Liver (tissue), 8 donors: ENCODE measurements at regions not wholly inside any gene's neighbourhood (a gene's known extent, or its start where the extent isn't known, plus 50 kb on each side); places are given as distances from the start of the nearest gene placed in this dataset.

Experiments used
- DNase-seq: peaks from one replicate; pipeline ENCODE4 v3.0.0-alpha.2; 2017; ENCODE audit warnings: low spot score
- H3K27ac ChIP-seq, 2 donors: one replicate each; pipeline ENCODE4 v1.7.0; 2013; ENCODE audit warnings: inconsistent platforms in 2 of 2, low read length in 2 of 2, control low read depth in 1 of 2, low read depth in 1 of 2, mild to moderate bottlenecking in 1 of 2
- H3K27me3 ChIP-seq, 4 donors: one replicate each; pipeline versions ENCODE4 v1.6.1 to v1.7.0; 2013; ENCODE audit warnings: low read length in 3 of 4, inconsistent platforms in 1 of 4, mild to moderate bottlenecking in 1 of 4, moderate library complexity in 1 of 4; ENCODE audit not compliant: control insufficient read depth in 4 of 4, insufficient read depth in 4 of 4
- H3K36me3 ChIP-seq, 4 donors: one replicate each; pipeline versions ENCODE4 v1.6.1 to v1.7.0; 2013; ENCODE audit warnings: low read length in 3 of 4, mild to moderate bottlenecking in 3 of 4, low read depth in 1 of 4, moderate library complexity in 1 of 4; ENCODE audit not compliant: control insufficient read depth in 4 of 4, insufficient read depth in 3 of 4
- H3K4me1 ChIP-seq, 4 donors: one replicate each; pipeline versions ENCODE4 v1.6.1 to v1.7.0; 2013; ENCODE audit warnings: low read length in 3 of 4, mild to moderate bottlenecking in 3 of 4, moderate library complexity in 1 of 4; ENCODE audit not compliant: control insufficient read depth in 4 of 4, insufficient read depth in 4 of 4
- H3K4me3 ChIP-seq, 3 donors: one replicate each; pipeline versions ENCODE4 v1.6.1 to v1.7.0; 2013; ENCODE audit warnings: low read length in 3 of 3, control low read depth in 1 of 3, low read depth in 1 of 3, mild to moderate bottlenecking in 1 of 3
- H3K9ac ChIP-seq, 2 donors: one replicate each; pipeline ENCODE4 v1.7.0; 2013; ENCODE audit warnings: low read length in 2 of 2, mild to moderate bottlenecking in 2 of 2, moderate library complexity in 2 of 2, control low read depth in 1 of 2, low read depth in 1 of 2
- H3K9me3 ChIP-seq, 4 donors: one replicate each; pipeline versions ENCODE4 v1.6.1 to v1.7.0; 2013; ENCODE audit warnings: low read length in 3 of 4; ENCODE audit not compliant: control insufficient read depth in 4 of 4
- EGR1 ChIP-seq, 2 donors: IDR thresholded peaks; 2 replicates each; pipeline ENCODE4 v1.6.1; 2016 to 2018; ENCODE audit warnings: antibody characterized with exemption in 2 of 2, low read depth in 2 of 2
- FOXA2 ChIP-seq: IDR thresholded peaks from 2 replicates; pipeline ENCODE4 v1.6.1; 2016; ENCODE audit warnings: antibody characterized with exemption
- GABPA ChIP-seq, 2 donors: IDR thresholded peaks in 1 of 2; conservative IDR thresholded peaks in 1 of 2; 2 replicates each; pipeline ENCODE4 v1.6.1; 2016; ENCODE audit warnings: antibody characterized with exemption in 2 of 2, mild to moderate bottlenecking in 1 of 2, moderate library complexity in 1 of 2
- HNF4A ChIP-seq, 2 donors: conservative IDR thresholded peaks; 2 replicates each; pipeline ENCODE4 v1.6.1; 2016; ENCODE audit warnings: antibody characterized with exemption in 2 of 2, mild to moderate bottlenecking in 2 of 2
- HNF4G ChIP-seq: IDR thresholded peaks from 2 replicates; pipeline ENCODE4 v1.6.1; 2016; ENCODE audit warnings: antibody characterized with exemption
- JUND ChIP-seq, 2 donors: IDR thresholded peaks; 2 replicates each; pipeline ENCODE4 v1.6.1; 2016; ENCODE audit warnings: antibody characterized with exemption in 2 of 2
- NR2F2 ChIP-seq: IDR thresholded peaks from 2 replicates; pipeline ENCODE4 v1.6.1; 2016; ENCODE audit warnings: antibody characterized with exemption
- RAD21 ChIP-seq, 2 donors: IDR thresholded peaks; 2 replicates each; pipeline ENCODE4 v1.6.1; 2016; ENCODE audit warnings: antibody characterized with exemption in 2 of 2, mild to moderate bottlenecking in 2 of 2
- RXRA ChIP-seq, 2 donors: IDR thresholded peaks; 2 replicates each; pipeline ENCODE4 v1.6.1; 2017 to 2018; ENCODE audit warnings: antibody characterized with exemption in 2 of 2, mild to moderate bottlenecking in 1 of 2
- TAF1 ChIP-seq: conservative IDR thresholded peaks from 2 replicates; pipeline ENCODE4 v1.6.1; 2016; ENCODE audit warnings: antibody characterized with exemption, mild to moderate bottlenecking
- YY1 ChIP-seq: IDR thresholded peaks from 2 replicates; pipeline ENCODE4 v1.6.1; 2016; ENCODE audit warnings: antibody characterized with exemption, mild to moderate bottlenecking
- WGBS: extraction: QIAGEN DNeasy Blood & Tissue Kit; methylation state at CpG from one replicate; pipeline ENCODE4 v1.1.7; 2013; 5-methylcytosine and 5-hydroxymethylcytosine counted together
- TF ChIP-seq, protein P1 (sequence below): IDR thresholded peaks from 2 replicates; pipeline ENCODE4 v1.6.1; 2016; ENCODE audit warnings: antibody characterized with exemption
- TF ChIP-seq, protein P2 (sequence below): fragments of 150-350 bp; IDR thresholded peaks from 2 replicates; pipeline ENCODE4 v1.5.1; 2017; ENCODE audit warnings: improper control_type of control experiment, low read depth, low read length; ENCODE audit not compliant: missing input control
- TF ChIP-seq, protein P3 (sequence below): IDR thresholded peaks from 2 replicates; pipeline ENCODE4 v1.6.1; 2016; ENCODE audit warnings: antibody characterized with exemption
- donor health status: healthy.
- donor health status: healthy.
- donor health status: healthy.
- donor health status: healthy.
- donor health status: healthy.

DNA sequence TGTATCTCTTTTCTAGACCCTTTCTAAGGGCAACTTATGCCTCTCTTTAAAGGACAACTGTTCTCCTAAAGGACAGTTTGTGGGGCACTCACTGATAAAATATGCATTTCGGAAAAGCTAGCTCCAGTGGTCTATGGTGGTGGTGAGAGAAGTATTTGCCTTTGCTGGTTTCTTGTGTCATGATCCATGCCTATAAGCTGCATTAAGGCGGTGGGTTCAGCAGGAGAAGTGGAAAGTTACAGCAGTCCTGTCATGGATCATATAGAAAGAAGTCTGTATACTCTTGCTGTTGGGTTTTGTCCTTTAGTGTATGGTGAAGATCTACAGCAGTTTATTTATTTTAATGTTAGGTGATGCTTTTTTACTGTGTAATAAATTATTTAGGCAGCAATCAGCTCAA, 563.9 kb upstream of the PSMD7 start (continued):
- no peak for TF ChIP-seq HNF4A (conservative IDR thresholded peaks at IDR 0.05)
- TF ChIP-seq RXRA (IDR thresholded peaks at IDR 0.05), result no peak
- TF ChIP-seq YY1, result no peak
- TF ChIP-seq, protein P1, sequence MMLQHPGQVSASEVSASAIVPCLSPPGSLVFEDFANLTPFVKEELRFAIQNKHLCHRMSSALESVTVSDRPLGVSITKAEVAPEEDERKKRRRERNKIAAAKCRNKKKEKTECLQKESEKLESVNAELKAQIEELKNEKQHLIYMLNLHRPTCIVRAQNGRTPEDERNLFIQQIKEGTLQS, result no peak
- TF ChIP-seq JUND (IDR thresholded peaks at IDR 0.05), result no peak
- TF ChIP-seq NR2F2, result no peak
- TF ChIP-seq RAD21 (IDR thresholded peaks at IDR 0.05), result no peak

DNA sequence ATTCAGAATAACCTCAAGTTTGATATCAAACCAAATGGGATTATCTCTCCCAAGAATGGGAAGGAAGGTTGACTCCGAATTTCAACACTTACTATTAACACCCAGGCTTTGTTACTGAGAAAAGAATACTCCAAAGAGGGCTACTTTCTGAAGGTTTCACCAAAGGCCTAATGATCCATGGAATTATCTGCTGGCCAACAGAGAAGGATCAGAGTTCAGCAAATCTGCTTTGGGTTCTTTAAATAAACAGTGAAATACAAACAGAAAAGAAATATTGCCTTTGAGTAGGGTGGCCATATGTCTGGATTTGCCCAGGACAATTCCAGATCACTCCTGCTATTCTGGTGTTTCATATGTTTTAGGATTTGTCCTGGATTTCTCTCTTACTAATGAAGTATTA, 564.5 kb upstream of the PSMD7 start:
- 79% methylated on average over 1 of the region's 1 CpG for WGBS

DNA sequence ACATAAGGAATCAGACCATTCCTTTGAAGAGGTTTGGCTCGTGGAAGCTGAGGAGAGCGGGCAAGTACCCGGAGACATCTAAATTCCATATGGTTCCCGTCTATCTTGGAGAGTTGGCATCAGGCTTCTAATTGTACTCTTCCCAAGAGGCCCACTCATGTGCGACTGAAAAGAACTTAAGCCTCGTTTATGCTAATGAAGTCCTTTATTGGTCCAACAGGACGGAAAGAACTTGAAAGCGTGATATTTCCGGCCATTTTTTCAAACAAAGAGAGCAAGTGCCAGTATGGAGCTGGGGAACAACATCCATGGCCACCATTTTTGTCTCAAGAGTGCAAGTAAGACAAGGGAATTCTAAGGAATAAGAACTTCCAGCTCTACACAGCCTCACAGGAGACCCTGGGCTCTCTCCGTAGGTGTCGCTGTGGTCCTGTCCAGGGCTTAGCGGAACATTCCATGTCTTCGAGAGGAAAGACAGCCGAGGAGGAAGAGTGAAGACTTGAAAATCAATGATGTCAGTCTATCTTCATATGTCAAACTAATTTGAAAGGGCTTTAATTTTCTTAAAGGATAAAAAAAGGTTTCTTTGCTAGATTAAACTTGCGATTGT, 566.0 kb upstream of the PSMD7 start:
- no peak overlapping the region for H3K4me3 ChIP-seq
- no peaks in the 10 kb centered on the region for H3K4me1 ChIP-seq
- H3K9ac ChIP-seq, result no peak overlapping the region
- H3K27ac ChIP-seq, result no peak overlapping the region
- TF ChIP-seq GABPA (IDR thresholded peaks at IDR 0.05 in 1 of 2, conservative IDR thresholded peaks at IDR 0.05 in 1 of 2), result no peak
- no peak for TF ChIP-seq RXRA (IDR thresholded peaks at IDR 0.05)
- no peak for TF ChIP-seq NR2F2
- no peak for TF ChIP-seq TAF1
- TF ChIP-seq JUND (IDR thresholded peaks at IDR 0.05), result no peak
- TF ChIP-seq HNF4G, result no peak
- TF ChIP-seq FOXA2, result no peak
- H3K36me3 ChIP-seq, result no peaks in the 10 kb centered on the region
- no peak for DNase-seq
- peaks cover 0 to 2% (median 0%) of the 10 kb centered on the region in 4 donors for H3K27me3 ChIP-seq
- 90% methylated on average over 15 of the region's 15 CpGs for WGBS
- no peaks in the 10 kb centered on the region for H3K9me3 ChIP-seq

More for the DNA sequence above, 564.5 kb upstream of the PSMD7 start:
- Histone ChIP-seq H3K4me1 (no peaks in the 10 kb centered on the region), H3K36me3 (no peaks in the 10 kb centered on the region), H3K27ac (no peak overlapping the region), H3K9me3 (no peaks in the 10 kb centered on the region), H3K4me3 (no peak overlapping the region), H3K27me3 (peaks cover 0 to 2% (median 0%) of the 10 kb centered on the region in 4 donors), H3K9ac (no peak overlapping the region)
- TF ChIP-seq EGR1 (IDR thresholded peaks at IDR 0.05; ENCODE audit: low read depth in 2 of 2), result no peak
- TF ChIP-seq GABPA (IDR thresholded peaks at IDR 0.05 in 1 of 2, conservative IDR thresholded peaks at IDR 0.05 in 1 of 2), result no peak
- peak; percentile 17 to 18 for TF ChIP-seq HNF4A (conservative IDR thresholded peaks at IDR 0.05)
- no peak for TF ChIP-seq RAD21 (IDR thresholded peaks at IDR 0.05)
- DNase-seq, result no peak

DNA sequence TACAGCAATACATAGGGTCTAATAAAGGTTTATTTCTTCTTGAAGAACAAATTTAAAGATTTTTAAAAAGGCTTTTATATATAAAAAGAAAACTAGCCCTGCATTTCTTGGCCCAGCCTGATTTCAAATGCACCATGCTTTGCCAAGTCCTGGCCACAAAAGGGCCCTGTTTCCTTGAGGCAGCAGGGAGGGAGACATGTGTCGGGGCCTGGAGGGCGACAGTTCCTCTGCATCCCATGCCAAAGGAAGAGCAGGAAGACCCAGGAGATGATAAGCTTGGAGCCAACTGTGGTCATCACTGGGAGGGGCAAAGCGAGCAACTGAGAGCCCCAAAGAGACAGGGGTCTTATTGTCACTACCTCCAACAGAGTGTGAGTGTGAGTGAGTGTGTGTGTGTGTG, 571.5 kb upstream of the PSMD7 start:
- H3K4me1 ChIP-seq, result no peaks in the 10 kb centered on the region
- 63% methylated on average over 3 of the region's 3 CpGs for WGBS
- no peak for TF ChIP-seq FOXA2
- TF ChIP-seq GABPA (IDR thresholded peaks at IDR 0.05 in 1 of 2, conservative IDR thresholded peaks at IDR 0.05 in 1 of 2), result no peak
- TF ChIP-seq, protein P2, sequence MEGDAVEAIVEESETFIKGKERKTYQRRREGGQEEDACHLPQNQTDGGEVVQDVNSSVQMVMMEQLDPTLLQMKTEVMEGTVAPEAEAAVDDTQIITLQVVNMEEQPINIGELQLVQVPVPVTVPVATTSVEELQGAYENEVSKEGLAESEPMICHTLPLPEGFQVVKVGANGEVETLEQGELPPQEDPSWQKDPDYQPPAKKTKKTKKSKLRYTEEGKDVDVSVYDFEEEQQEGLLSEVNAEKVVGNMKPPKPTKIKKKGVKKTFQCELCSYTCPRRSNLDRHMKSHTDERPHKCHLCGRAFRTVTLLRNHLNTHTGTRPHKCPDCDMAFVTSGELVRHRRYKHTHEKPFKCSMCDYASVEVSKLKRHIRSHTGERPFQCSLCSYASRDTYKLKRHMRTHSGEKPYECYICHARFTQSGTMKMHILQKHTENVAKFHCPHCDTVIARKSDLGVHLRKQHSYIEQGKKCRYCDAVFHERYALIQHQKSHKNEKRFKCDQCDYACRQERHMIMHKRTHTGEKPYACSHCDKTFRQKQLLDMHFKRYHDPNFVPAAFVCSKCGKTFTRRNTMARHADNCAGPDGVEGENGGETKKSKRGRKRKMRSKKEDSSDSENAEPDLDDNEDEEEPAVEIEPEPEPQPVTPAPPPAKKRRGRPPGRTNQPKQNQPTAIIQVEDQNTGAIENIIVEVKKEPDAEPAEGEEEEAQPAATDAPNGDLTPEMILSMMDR, result no peak
- no peak for TF ChIP-seq RAD21 (IDR thresholded peaks at IDR 0.05)
- TF ChIP-seq YY1, result no peak
- no peak for TF ChIP-seq RXRA (IDR thresholded peaks at IDR 0.05)
- TF ChIP-seq, protein P3, sequence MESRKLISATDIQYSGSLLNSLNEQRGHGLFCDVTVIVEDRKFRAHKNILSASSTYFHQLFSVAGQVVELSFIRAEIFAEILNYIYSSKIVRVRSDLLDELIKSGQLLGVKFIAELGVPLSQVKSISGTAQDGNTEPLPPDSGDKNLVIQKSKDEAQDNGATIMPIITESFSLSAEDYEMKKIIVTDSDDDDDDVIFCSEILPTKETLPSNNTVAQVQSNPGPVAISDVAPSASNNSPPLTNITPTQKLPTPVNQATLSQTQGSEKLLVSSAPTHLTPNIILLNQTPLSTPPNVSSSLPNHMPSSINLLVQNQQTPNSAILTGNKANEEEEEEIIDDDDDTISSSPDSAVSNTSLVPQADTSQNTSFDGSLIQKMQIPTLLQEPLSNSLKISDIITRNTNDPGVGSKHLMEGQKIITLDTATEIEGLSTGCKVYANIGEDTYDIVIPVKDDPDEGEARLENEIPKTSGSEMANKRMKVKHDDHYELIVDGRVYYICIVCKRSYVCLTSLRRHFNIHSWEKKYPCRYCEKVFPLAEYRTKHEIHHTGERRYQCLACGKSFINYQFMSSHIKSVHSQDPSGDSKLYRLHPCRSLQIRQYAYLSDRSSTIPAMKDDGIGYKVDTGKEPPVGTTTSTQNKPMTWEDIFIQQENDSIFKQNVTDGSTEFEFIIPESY, result no peak
- no peaks in the 10 kb centered on the region for H3K36me3 ChIP-seq
- no peaks in the 10 kb centered on the region for H3K9me3 ChIP-seq
- H3K27me3 ChIP-seq, result peaks cover 0 to 2% (median 0%) of the 10 kb centered on the region in 4 donors
- H3K9ac ChIP-seq, result no peak overlapping the region
- H3K4me3 ChIP-seq, result no peak overlapping the region
- no peak overlapping the region for H3K27ac ChIP-seq
- no peak for DNase-seq
